ENCODE measurements at regions not wholly inside any gene's neighbourhood (a gene's known extent, or its start where the extent isn't known, plus 50 kb on each side); places are given as distances from the start of the nearest gene placed in this dataset.

DNA sequence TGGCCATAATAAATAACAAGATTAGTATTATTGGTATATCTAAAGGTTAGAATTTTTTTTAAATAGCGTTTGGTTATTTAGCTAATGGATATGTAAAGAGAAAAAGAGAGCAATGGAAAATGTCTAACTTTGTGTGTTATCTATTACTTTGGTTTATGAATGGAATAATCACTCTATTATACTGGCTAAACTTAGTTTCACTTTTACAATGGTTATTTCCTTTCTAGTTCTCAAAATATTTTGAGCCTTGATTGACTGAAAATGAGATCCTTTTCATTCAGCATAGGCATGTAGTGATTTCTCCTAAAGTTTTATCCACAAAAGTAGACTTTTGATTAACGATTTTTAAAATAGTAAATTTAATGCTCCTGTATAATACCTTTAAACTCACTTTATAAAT lies 51.6 kb upstream of the MLIP start:
- H3K36me3 ChIP-seq (ENCODE audit: control insufficient read depth, insufficient read depth, low read length, severe bottlenecking): no peaks in the 10 kb centered on the region
- peak overlapping the region; percentile 67 for H3K4me3 ChIP-seq (ENCODE audit: low read length)
- peak overlapping the region; percentile 76 for H3K9ac ChIP-seq (ENCODE audit: low read length)
- peak; percentile 19 for DNase-seq (ENCODE audit: low read depth)
- H3K27me3 ChIP-seq (replicated peaks; ENCODE audit: control insufficient read depth, insufficient read depth, low read length): no peaks in the 10 kb centered on the region
- H3K4me1 ChIP-seq (ENCODE audit: control insufficient read depth, insufficient read depth, low read length): peaks cover 45% of the 10 kb centered on the region
- no peaks in the 10 kb centered on the region for H3K9me3 ChIP-seq (ENCODE audit: control insufficient read depth, low read length)

DNA sequence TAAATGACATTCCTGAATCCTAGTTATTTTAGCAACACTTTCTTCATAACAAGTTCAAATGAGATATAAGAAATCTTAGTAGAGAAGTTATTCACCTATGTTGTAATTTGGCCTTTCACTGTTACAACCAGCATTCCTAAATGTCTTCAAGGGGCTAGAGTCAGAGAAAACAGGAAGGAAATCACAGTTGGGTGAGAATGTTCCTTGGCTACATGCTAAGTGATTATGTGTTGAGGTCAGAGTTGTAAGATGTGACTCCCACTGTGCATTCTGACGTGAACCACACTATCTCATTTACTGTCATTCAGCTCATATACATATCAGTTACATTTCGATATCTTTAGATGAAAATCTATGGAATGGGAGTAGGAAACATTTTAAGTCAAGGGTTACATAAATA lies 51.0 kb upstream of the MLIP start:
- DNase-seq (ENCODE audit: low read depth): peak; percentile 41

More for the DNA sequence above, 51.0 kb upstream of the MLIP start:
- no peaks in the 10 kb centered on the region for H3K36me3 ChIP-seq (ENCODE audit: control insufficient read depth, insufficient read depth, low read length, severe bottlenecking)
- H3K9me3 ChIP-seq (ENCODE audit: control insufficient read depth, low read length): no peaks in the 10 kb centered on the region
- H3K4me3 ChIP-seq (ENCODE audit: low read length): peak overlapping the region; percentile 67
- peaks cover 45% of the 10 kb centered on the region for H3K4me1 ChIP-seq (ENCODE audit: control insufficient read depth, insufficient read depth, low read length)
- no peak overlapping the region for H3K9ac ChIP-seq (ENCODE audit: low read length)
- no peaks in the 10 kb centered on the region for H3K27me3 ChIP-seq (replicated peaks; ENCODE audit: control insufficient read depth, insufficient read depth, low read length)
